GM12875 (cell line): ENCODE measurements at regions not wholly inside any gene's neighbourhood (a gene's known extent, or its start where the extent isn't known, plus 50 kb on each side); places are given as distances from the start of the nearest gene placed in this dataset.

Experiments
- H3K4me3 ChIP-seq: one replicate; pipeline ENCODE4 v1.5.1; 2011; ENCODE audit warnings: low read depth, low read length, control low read depth
- CTCF ChIP-seq: IDR thresholded peaks from 2 replicates; pipeline ENCODE4 v1.5.1; 2011; ENCODE audit warnings: low read depth, mild to moderate bottlenecking, control low read depth, inconsistent platforms, low read length, moderate library complexity, borderline replicate concordance; ENCODE audit not compliant: insufficient read depth

GRCh38 chr1:168421399-168422004, 122.3 kb downstream of the XCL2 start:
- TF ChIP-seq CTCF, result no peak
- H3K4me3 ChIP-seq, result no peak overlapping the region

- no peak overlapping the region for H3K4me3 ChIP-seq
- TF ChIP-seq CTCF, result no peak
Measured at GRCh38 chr1:168420177-168420576, 123.6 kb downstream of the XCL2 start.

- H3K4me3 ChIP-seq, result no peak overlapping the region
- TF ChIP-seq CTCF, result no peak
Measured at GRCh38 chr1:168419736-168420135, 124.1 kb downstream of the XCL2 start.

- no peak for TF ChIP-seq CTCF
- no peak overlapping the region for H3K4me3 ChIP-seq
Measured at GRCh38 chr1:168416220-168416619, 127.6 kb downstream of the XCL2 start.

- no peak for TF ChIP-seq CTCF
- no peak overlapping the region for H3K4me3 ChIP-seq
Measured at GRCh38 chr1:168414914-168415313, 128.9 kb downstream of the XCL2 start.

GRCh38 chr1:168410464-168410863, 129.8 kb downstream of the TBX19 start:
- no peak for TF ChIP-seq CTCF
- no peak overlapping the region for H3K4me3 ChIP-seq

GRCh38 chr1:168408884-168409283, 128.2 kb downstream of the TBX19 start:
- no peak overlapping the region for H3K4me3 ChIP-seq
- TF ChIP-seq CTCF, result no peak
